Activated CD4-positive, alpha-beta T cell treated with anti-CD3 and anti-CD28 coated beads for 36 hours (primary cell): ENCODE measurements at regions not wholly inside any gene's neighbourhood (a gene's known extent, or its start where the extent isn't known, plus 50 kb on each side); places are given as distances from the start of the nearest gene placed in this dataset.

ENCODE experiments used
- ATAC-seq: fragments of 200-7000 bp; cut with Tn5 transposase; one replicate; pipeline ENCODE4 v1.10.0; 2021; ENCODE audit warnings: mild to moderate bottlenecking, moderate library complexity
- CTCF ChIA-PET: fragments of 350-600 bp; sonication (Branson Sonifier 250); formaldehyde crosslinking; loops from one replicate; lab custom pipeline; 2021; ENCODE audit warnings: antibody characterized with exemption; lab: Charles Lee
- POLR2A ChIA-PET: fragments of 350-600 bp; sonication (Branson Sonifier 250); formaldehyde crosslinking; loops from one replicate; lab custom pipeline; 2021; ENCODE audit warnings: antibody characterized with exemption, inconsistent platforms; lab: Charles Lee
- DNase-seq: peaks from one replicate; pipeline ENCODE4 v3.0.0-alpha.2; 2020
- H3K27ac Mint-ChIP-seq: one replicate; pipeline ENCODE4 v1.8.0; 2021; ENCODE audit warnings: mixed read lengths
- H3K27me3 Mint-ChIP-seq: one replicate; pipeline ENCODE4 v1.8.0; 2021; ENCODE audit warnings: mixed read lengths
- H3K36me3 Mint-ChIP-seq: one replicate; pipeline ENCODE4 v1.8.0; 2021; ENCODE audit warnings: low read depth, mixed read lengths
- H3K4me1 Mint-ChIP-seq: one replicate; pipeline ENCODE4 v1.8.0; 2021; ENCODE audit warnings: mixed read lengths
- H3K4me3 Mint-ChIP-seq: one replicate; pipeline ENCODE4 v1.8.0; 2021; ENCODE audit warnings: mild to moderate bottlenecking, moderate library complexity, mixed read lengths
- H3K9me3 Mint-ChIP-seq: one replicate; pipeline ENCODE4 v1.8.0; 2021; ENCODE audit warnings: low read depth, mixed read lengths
- intact Hi-C, 2 experiments: fragments of 100-400 bp; cut with DNase I in 1 of 2; cut with micrococcal nuclease in 1 of 2; formaldehyde crosslinking; loops; one replicate each; pipeline versions ENCODE4 v1.14.2 to v1.15.1; 2022 to 2024; cut with DNase I, micrococcal nuclease

DNA sequence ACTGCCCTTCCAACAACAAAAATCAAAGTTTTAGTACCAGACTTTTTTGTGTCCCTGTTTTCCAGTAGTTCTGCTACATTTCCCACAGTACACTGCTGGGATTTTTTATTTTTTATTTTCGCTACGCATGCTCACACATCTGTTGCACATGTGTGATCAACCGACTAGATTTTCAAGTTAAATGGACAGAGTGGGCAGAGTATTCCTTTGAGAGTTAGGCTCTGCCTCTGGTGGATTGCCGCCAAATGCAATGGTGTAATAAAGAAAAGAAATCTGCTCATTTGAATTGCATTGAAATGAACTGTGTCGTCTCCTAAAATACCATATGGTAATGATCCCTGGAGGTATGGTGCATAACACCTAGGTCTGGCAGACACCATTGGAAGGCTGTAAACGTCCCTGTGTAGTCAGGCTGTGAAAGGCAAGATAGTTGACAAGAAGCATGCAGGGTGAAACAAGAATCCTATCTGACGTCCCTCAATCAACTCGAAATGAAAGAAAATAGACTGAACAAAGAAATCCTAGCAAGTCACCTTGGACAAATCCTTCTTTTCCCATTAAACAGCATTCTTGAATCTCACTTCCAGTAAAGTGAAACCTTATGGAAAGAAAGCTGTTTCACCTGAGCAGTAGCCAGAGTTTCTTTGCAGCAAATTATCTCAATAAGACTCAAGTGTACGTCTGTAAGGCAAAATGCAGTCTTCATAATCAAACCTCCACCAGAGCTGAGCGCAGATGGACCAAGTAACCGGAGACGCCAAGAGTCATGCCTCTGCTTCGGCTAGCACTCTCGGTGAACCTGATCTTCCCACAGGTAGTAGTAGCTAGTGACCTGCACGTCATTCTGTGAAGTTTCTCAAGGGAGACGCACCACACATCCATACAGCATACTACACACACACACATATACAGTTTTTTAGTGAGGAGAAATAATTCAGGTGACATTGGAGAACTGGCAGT is 357.3 kb downstream of the CRPPA start:
- Mint-ChIP-seq H3K4me1 (no peaks in the 10 kb centered on the region), H3K27ac (no peak overlapping the region), H3K9me3 (no peaks in the 10 kb centered on the region), H3K27me3 (no peaks in the 10 kb centered on the region), H3K4me3 (no peak overlapping the region), H3K36me3 (no peaks in the 10 kb centered on the region)
- DNase-seq: no peak
- POLR2A ChIA-PET: no interaction called here
- no peak for ATAC-seq
- intact Hi-C loops: no loop called here
- CTCF ChIA-PET: no interaction called here

DNA sequence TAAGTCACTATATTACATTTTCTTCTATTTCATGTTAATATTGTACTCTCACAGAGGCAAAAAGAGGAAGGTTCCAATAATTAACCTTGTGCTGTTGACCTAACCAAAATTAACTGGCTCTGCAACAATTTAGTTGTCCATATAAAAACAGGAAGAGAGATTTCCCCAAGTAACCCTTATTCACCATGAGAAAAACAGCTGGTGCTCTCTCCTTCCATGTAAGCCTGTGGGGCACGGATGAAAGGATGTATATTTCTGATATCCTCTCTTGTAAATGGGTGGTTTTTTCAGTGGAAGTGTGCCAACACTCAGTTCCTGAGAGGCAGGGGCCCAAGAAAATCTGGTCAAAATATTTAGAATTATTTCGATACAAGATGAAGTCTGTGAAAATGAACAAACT is 358.1 kb downstream of the CRPPA start:
- intact Hi-C loops: no loop called here
- no peak for DNase-seq
- CTCF ChIA-PET: no interaction called here
- no peaks in the 10 kb centered on the region for H3K9me3 Mint-ChIP-seq
- POLR2A ChIA-PET: no interaction called here
- H3K27ac Mint-ChIP-seq: no peak overlapping the region
- ATAC-seq: no peak
- H3K4me1 Mint-ChIP-seq: no peaks in the 10 kb centered on the region
- H3K4me3 Mint-ChIP-seq: no peak overlapping the region
- no peaks in the 10 kb centered on the region for H3K27me3 Mint-ChIP-seq
- H3K36me3 Mint-ChIP-seq: no peaks in the 10 kb centered on the region

GRCh38 chr7:16062269-16062668 is 359.1 kb downstream of the CRPPA start:
- POLR2A ChIA-PET: no interaction called here
- H3K4me3 Mint-ChIP-seq: no peak overlapping the region
- H3K4me1 Mint-ChIP-seq: no peaks in the 10 kb centered on the region
- no peak for DNase-seq
- no peaks in the 10 kb centered on the region for H3K27me3 Mint-ChIP-seq
- intact Hi-C loops: no loop called here
- no peaks in the 10 kb centered on the region for H3K9me3 Mint-ChIP-seq
- no peak for ATAC-seq
- H3K36me3 Mint-ChIP-seq: no peaks in the 10 kb centered on the region
- no peak overlapping the region for H3K27ac Mint-ChIP-seq
- CTCF ChIA-PET: no interaction called here

DNA sequence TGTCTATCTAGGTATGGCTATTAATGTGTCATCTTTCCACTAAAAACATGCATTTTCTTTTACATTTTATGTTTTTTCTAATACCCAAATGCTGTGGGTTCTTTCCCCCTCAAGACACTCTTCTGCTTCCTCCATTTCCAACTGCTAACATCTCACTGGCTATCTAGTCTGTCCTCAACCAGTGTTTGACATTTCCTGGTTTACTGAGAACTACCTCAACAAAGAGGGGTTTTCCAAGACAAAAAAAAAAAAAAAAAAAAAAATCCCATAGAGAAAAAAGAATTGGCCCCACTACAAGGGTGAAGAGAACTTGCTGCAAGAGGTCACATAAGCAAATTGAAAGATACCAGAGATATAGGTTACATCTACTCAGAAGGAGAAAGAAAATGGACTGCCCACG is 359.7 kb downstream of the CRPPA start:
- CTCF ChIA-PET: no interaction called here
- Mint-ChIP-seq H3K27ac (no peak overlapping the region), H3K9me3 (no peaks in the 10 kb centered on the region), H3K4me1 (no peaks in the 10 kb centered on the region), H3K4me3 (no peak overlapping the region), H3K36me3 (no peaks in the 10 kb centered on the region), H3K27me3 (no peaks in the 10 kb centered on the region)
- DNase-seq (no peak), ATAC-seq (no peak)
- intact Hi-C loops: no loop called here
- POLR2A ChIA-PET: no interaction called here

DNA sequence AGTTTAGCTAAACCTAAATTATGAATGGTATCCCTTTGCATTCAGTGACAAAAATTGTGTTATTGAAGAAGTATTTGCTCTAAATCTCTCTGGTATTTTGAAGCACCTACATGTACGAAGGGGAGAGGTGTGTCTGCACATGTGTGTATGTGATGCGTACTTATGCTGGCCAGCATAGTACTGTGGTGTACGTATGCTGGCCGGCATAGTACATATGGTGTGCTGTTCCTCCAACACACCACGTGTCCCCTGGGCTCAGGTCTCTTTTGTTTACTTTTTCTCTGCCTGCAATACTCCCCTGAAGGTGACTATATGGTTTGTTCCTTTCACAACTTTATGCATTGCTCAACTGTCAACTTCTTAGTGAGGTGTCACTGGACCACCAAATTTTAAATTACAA is 360.3 kb downstream of the CRPPA start:
- CTCF ChIA-PET: no interaction called here
- ATAC-seq (no peak), DNase-seq (no peak)
- H3K9me3 Mint-ChIP-seq: no peaks in the 10 kb centered on the region
- no peak overlapping the region for H3K27ac Mint-ChIP-seq
- POLR2A ChIA-PET: no interaction called here
- no peaks in the 10 kb centered on the region for H3K36me3 Mint-ChIP-seq
- intact Hi-C loops: no loop called here
- no peak overlapping the region for H3K4me3 Mint-ChIP-seq
- no peaks in the 10 kb centered on the region for H3K27me3 Mint-ChIP-seq
- no peaks in the 10 kb centered on the region for H3K4me1 Mint-ChIP-seq

DNA sequence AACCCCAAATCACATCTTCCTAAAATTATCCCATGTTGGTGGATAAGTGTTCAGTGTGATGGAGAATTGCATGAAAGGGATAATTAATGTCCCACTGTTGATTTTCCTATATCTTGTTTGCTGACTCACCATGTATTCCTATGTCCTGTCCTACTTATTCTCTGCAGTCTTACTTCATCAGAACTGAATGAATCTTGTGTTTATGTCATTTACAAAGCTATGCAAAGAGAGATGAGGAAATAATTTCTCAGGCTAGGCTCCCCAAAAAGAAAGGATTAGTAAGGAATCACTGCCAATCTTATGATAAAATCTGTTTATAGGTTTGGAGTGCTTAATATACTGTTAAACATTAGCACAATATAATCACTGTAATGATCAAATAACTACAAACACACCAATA is 360.8 kb downstream of the CRPPA start:
- no peaks in the 10 kb centered on the region for H3K9me3 Mint-ChIP-seq
- no peaks in the 10 kb centered on the region for H3K27me3 Mint-ChIP-seq
- intact Hi-C loops: no loop called here
- no peaks in the 10 kb centered on the region for H3K4me1 Mint-ChIP-seq
- ATAC-seq (no peak), DNase-seq (no peak)
- H3K36me3 Mint-ChIP-seq: no peaks in the 10 kb centered on the region
- H3K27ac Mint-ChIP-seq: no peak overlapping the region
- ChIA-PET CTCF (no interaction called here), POLR2A (no interaction called here)
- H3K4me3 Mint-ChIP-seq: no peak overlapping the region

GRCh38 chr7:16055263-16055976 is 365.9 kb downstream of the CRPPA start:
- Mint-ChIP-seq H3K27ac (no peak overlapping the region), H3K4me3 (no peak overlapping the region), H3K9me3 (no peaks in the 10 kb centered on the region), H3K27me3 (peaks cover 2% of the 10 kb centered on the region), H3K36me3 (no peaks in the 10 kb centered on the region), H3K4me1 (no peaks in the 10 kb centered on the region)
- DNase-seq (no peak), ATAC-seq (no peak)
- ChIA-PET CTCF (no interaction called here), POLR2A (no interaction called here)
- intact Hi-C loops: no loop called here

GRCh38 chr7:16051561-16052255 is 365.2 kb upstream of the MEOX2 start:
- H3K9me3 Mint-ChIP-seq: no peaks in the 10 kb centered on the region
- intact Hi-C loops: no loop called here
- H3K4me3 Mint-ChIP-seq: no peak overlapping the region
- CTCF ChIA-PET: no interaction called here
- peaks cover 3% of the 10 kb centered on the region for H3K27me3 Mint-ChIP-seq
- DNase-seq (no peak), ATAC-seq (no peak)
- H3K36me3 Mint-ChIP-seq: no peaks in the 10 kb centered on the region
- no peak overlapping the region for H3K27ac Mint-ChIP-seq
- POLR2A ChIA-PET: interaction anchor here (0.6 kb wide), 1 partner anchor 1061 kb away, joined by 3 read pairs; no protein-coding TSS in a partner anchor
- no peaks in the 10 kb centered on the region for H3K4me1 Mint-ChIP-seq

DNA sequence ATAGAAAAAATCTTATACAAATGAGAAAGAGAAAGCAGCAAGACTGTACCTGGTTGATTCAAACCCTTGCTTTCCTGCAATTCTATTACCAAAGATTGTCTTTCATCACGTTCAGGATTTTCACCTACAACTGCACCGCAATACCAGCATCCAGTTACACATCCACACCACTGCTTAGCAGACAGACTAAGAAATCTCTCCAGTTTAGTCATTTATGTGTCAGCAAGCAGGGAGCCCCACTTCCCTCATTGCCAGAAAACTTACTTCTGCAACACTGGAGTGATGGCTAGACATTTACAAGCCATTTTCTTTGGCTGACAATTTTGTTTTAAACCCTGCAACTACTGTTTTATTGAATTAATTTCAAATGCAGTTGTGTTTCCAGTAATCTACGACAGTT is 359.6 kb upstream of the MEOX2 start:
- ATAC-seq: no peak

DNA sequence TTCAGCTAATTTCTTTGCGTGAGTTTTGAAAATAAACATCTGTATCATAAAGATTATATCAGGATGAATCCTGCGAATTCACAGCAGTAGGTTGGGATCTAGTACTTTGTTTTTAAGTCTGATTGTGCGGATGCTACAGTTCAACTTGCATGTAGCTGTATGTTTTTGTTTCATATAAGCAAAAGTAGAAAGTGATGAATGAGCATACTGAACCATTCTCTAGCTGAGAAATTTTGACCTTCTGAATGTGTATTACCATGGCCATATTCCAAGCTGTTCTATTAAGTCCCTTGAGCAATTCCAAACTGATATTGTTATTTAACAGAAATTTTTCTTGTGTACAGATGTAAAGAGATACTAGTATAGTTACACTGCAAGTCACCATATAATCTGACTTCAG is 358.8 kb upstream of the MEOX2 start:
- H3K27me3 Mint-ChIP-seq: peaks cover 2% of the 10 kb centered on the region
- CTCF ChIA-PET: no interaction called here
- H3K4me1 Mint-ChIP-seq: no peaks in the 10 kb centered on the region
- no peaks in the 10 kb centered on the region for H3K9me3 Mint-ChIP-seq
- no peaks in the 10 kb centered on the region for H3K36me3 Mint-ChIP-seq
- no peak overlapping the region for H3K27ac Mint-ChIP-seq
- DNase-seq (no peak), ATAC-seq (no peak)
- no peak overlapping the region for H3K4me3 Mint-ChIP-seq
- intact Hi-C loops: no loop called here
- POLR2A ChIA-PET: no interaction called here

More for the DNA sequence above, 359.6 kb upstream of the MEOX2 start:
- Mint-ChIP-seq H3K27me3 (peaks cover 2% of the 10 kb centered on the region), H3K4me1 (no peaks in the 10 kb centered on the region), H3K4me3 (no peak overlapping the region), H3K27ac (no peak overlapping the region), H3K9me3 (no peaks in the 10 kb centered on the region), H3K36me3 (no peaks in the 10 kb centered on the region)
- CTCF ChIA-PET: no interaction called here
- POLR2A ChIA-PET: no interaction called here
- intact Hi-C loops: no loop called here
- DNase-seq: no peak

- Mint-ChIP-seq H3K27ac (no peak overlapping the region), H3K4me1 (no peaks in the 10 kb centered on the region), H3K9me3 (no peaks in the 10 kb centered on the region), H3K27me3 (peaks cover 2% of the 10 kb centered on the region), H3K36me3 (no peaks in the 10 kb centered on the region), H3K4me3 (no peak overlapping the region)
- intact Hi-C loops: no loop called here
- ATAC-seq (no peak), DNase-seq (no peak)
- POLR2A ChIA-PET: no interaction called here
- CTCF ChIA-PET: no interaction called here
Observed at GRCh38 chr7:16044645-16045044, 358.2 kb upstream of the MEOX2 start.
